Epithelial cell of esophagus (primary cell): ENCODE measurements at regions not wholly inside any gene's neighbourhood (a gene's known extent, or its start where the extent isn't known, plus 50 kb on each side); places are given as distances from the start of the nearest gene placed in this dataset.

Source experiments
- DNase-seq: peaks from one replicate; pipeline ENCODE4 v3.0.0; 2010; ENCODE audit warnings: low read depth
- H3K4me3 ChIP-seq: 2 replicates; pipeline ENCODE4 v1.5.1; 2011; ENCODE audit warnings: mild to moderate bottlenecking, low read length, control low read depth
- CTCF ChIP-seq: IDR thresholded peaks from 2 replicates; pipeline ENCODE4 v1.5.1; 2011; ENCODE audit warnings: low read depth, mild to moderate bottlenecking, low read length, control low read depth, inconsistent platforms; ENCODE audit not compliant: insufficient read depth; ENCODE audit errors: missing control alignments

- DNase-seq = no peak
- no peak overlapping the region for H3K4me3 ChIP-seq
- TF ChIP-seq CTCF = no peak
These were observed 292.1 kb upstream of the RGS18 start for GRCh38 chr1:191866155-191866554.

GRCh38 chr1:191869790-191870312 lies 288.4 kb upstream of the RGS18 start:
- no peak for TF ChIP-seq CTCF
- no peak for DNase-seq
- H3K4me3 ChIP-seq = no peak overlapping the region

- no peak overlapping the region for H3K4me3 ChIP-seq
- no peak for TF ChIP-seq CTCF
- DNase-seq = no peak
These were observed 287.8 kb upstream of the RGS18 start for GRCh38 chr1:191870490-191870889.

- no peak overlapping the region for H3K4me3 ChIP-seq
- TF ChIP-seq CTCF = no peak
- no peak for DNase-seq
These were observed 282.3 kb upstream of the RGS18 start for GRCh38 chr1:191875994-191876393.

GRCh38 chr1:191876631-191877030 lies 281.6 kb upstream of the RGS18 start:
- no peak for DNase-seq
- no peak overlapping the region for H3K4me3 ChIP-seq
- TF ChIP-seq CTCF = no peak

DNA sequence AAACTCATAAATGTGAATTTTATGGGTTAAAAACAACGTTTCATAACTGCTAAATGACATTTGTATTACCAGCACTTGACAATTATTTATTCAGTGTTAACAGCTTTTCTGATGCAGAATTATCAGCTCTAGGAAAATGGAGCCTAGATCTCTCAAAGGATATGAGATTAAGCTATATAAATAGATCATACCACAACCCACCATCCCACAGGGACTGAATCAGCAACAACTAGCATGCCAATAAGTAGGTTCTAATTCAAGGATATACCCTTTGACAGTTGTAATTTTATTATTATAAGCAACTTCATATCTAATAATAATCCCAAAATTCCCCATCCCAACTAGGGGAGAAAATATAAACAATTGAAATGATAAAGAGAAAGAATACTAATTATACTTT lies 275.4 kb upstream of the RGS18 start:
- H3K4me3 ChIP-seq = no peak overlapping the region
- no peak for DNase-seq
- TF ChIP-seq CTCF = no peak

- no peak overlapping the region for H3K4me3 ChIP-seq
- TF ChIP-seq CTCF = no peak
- no peak for DNase-seq
These were observed 271.3 kb upstream of the RGS18 start for GRCh38 chr1:191886977-191887376.
